Neuronal stem cell (in vitro differentiated cells): ENCODE measurements at regions not wholly inside any gene's neighbourhood (a gene's known extent, or its start where the extent isn't known, plus 50 kb on each side); places are given as distances from the start of the nearest gene placed in this dataset.
"Not testable (repeated sequence)": the region's sequence is repeated elsewhere in the genome, so short reads cannot be mapped to it uniquely, and the experiment has no call there.

Experiments
- DNase-seq: peaks from one replicate; pipeline ENCODE4 v3.0.0-alpha.2; 2013; ENCODE audit warnings: low spot score
- H2AFZ ChIP-seq: one replicate; pipeline ENCODE4 v1.6.1; 2013; ENCODE audit warnings: mild to moderate bottlenecking, low read length, inconsistent platforms
- H2AK5ac ChIP-seq: 2 replicates; pipeline ENCODE4 v1.6.1; 2013; ENCODE audit warnings: low read depth, mild to moderate bottlenecking, inconsistent platforms, low read length, moderate library complexity, mixed read lengths
- H2BK120ac ChIP-seq: 2 replicates; pipeline ENCODE4 v1.6.1; 2013; ENCODE audit warnings: low read depth, mild to moderate bottlenecking, inconsistent platforms, low read length, moderate library complexity, mixed read lengths
- H2BK12ac ChIP-seq: one replicate; pipeline ENCODE4 v1.6.1; 2013; ENCODE audit warnings: low read length, inconsistent platforms
- H2BK15ac ChIP-seq: 2 replicates; pipeline ENCODE4 v1.6.1; 2013; ENCODE audit warnings: mild to moderate bottlenecking, low read length, inconsistent platforms, mixed read lengths
- H2BK5ac ChIP-seq: one replicate; pipeline ENCODE4 v1.6.1; 2013; ENCODE audit warnings: inconsistent platforms, mild to moderate bottlenecking, low read length, moderate library complexity
- H3K14ac ChIP-seq: one replicate; pipeline ENCODE4 v1.6.1; 2013; ENCODE audit warnings: low read length, inconsistent platforms
- H3K18ac ChIP-seq: 2 replicates; pipeline ENCODE4 v1.6.1; 2013; ENCODE audit warnings: low read length, inconsistent platforms
- H3K23ac ChIP-seq: 2 replicates; pipeline ENCODE4 v1.6.1; 2013; ENCODE audit warnings: low read depth, mild to moderate bottlenecking, mixed read lengths, low read length, inconsistent platforms; ENCODE audit not compliant: poor library complexity
- H3K27ac ChIP-seq: replicated peaks from 3 replicates; pipeline ENCODE4 v1.5.1; 2013; ENCODE audit warnings: low read length, inconsistent platforms
- H3K27me3 ChIP-seq, 3 experiments: 2 replicates each; pipeline ENCODE4 v1.6.1; 2013; ENCODE audit warnings: low read length in 3 of 3, mild to moderate bottlenecking in 2 of 3, inconsistent platforms in 1 of 3, low read depth in 1 of 3, mixed read lengths in 1 of 3, moderate library complexity in 1 of 3; ENCODE audit not compliant: control insufficient read depth in 3 of 3, insufficient read depth in 3 of 3
- H3K36me3 ChIP-seq, 2 donors: replicated peaks in 1 of 2; 2 replicates each; pipeline ENCODE4 v1.6.1; 2013; ENCODE audit warnings: low read length in 2 of 2; ENCODE audit not compliant: control insufficient read depth in 2 of 2, insufficient read depth in 2 of 2
- H3K4ac ChIP-seq: 2 replicates; pipeline ENCODE4 v1.6.1; 2013; ENCODE audit warnings: inconsistent platforms, mild to moderate bottlenecking, low read length, moderate library complexity
- H3K4me1 ChIP-seq, 2 donors: 1 replicate in 1 of 2; 2 replicates in 1 of 2; pipeline ENCODE4 v1.6.1; 2013; ENCODE audit warnings: low read length in 2 of 2, low read depth in 1 of 2; ENCODE audit not compliant: control insufficient read depth in 2 of 2, insufficient read depth in 1 of 2
- H3K4me2 ChIP-seq: one replicate; pipeline ENCODE4 v1.6.1; 2013; ENCODE audit warnings: mild to moderate bottlenecking, low read length, inconsistent platforms; ENCODE audit not compliant: insufficient read depth, poor library complexity, severe bottlenecking
- H3K4me3 ChIP-seq, 2 donors: 2 replicates each; pipeline ENCODE4 v1.5.1; 2013; ENCODE audit warnings: low read length in 2 of 2, mild to moderate bottlenecking in 2 of 2, inconsistent platforms in 1 of 2, moderate library complexity in 1 of 2
- H3K79me1 ChIP-seq: one replicate; pipeline ENCODE4 v1.6.1; 2013; ENCODE audit warnings: low read depth, mild to moderate bottlenecking, inconsistent platforms, low read length, moderate library complexity
- H3K9ac ChIP-seq: one replicate; pipeline ENCODE4 v1.6.1; 2013; ENCODE audit warnings: mild to moderate bottlenecking, low read depth, low read length, inconsistent platforms; ENCODE audit not compliant: poor library complexity
- H3K9me3 ChIP-seq, 2 donors: replicated peaks in 1 of 2; 2 replicates each; pipeline versions ENCODE3 to v1.6.1; 2013; ENCODE audit warnings: low read length in 2 of 2, mild to moderate bottlenecking in 2 of 2, inconsistent platforms in 1 of 2, low read depth in 1 of 2, mixed read lengths in 1 of 2, moderate library complexity in 1 of 2; ENCODE audit not compliant: control insufficient read depth in 2 of 2, insufficient read depth in 1 of 2
- H4K8ac ChIP-seq: one replicate; pipeline ENCODE4 v1.6.1; 2013; ENCODE audit warnings: low read depth, mild to moderate bottlenecking, inconsistent platforms, low read length, moderate library complexity
- H4K91ac ChIP-seq: one replicate; pipeline ENCODE4 v1.6.1; 2013; ENCODE audit warnings: low read length, low read depth, mild to moderate bottlenecking, inconsistent platforms; ENCODE audit not compliant: poor library complexity
- WGBS, 2 donors: extraction: QIAGEN DNeasy Blood & Tissue Kit; methylation state at CpG; one replicate each; pipeline ENCODE4 v1.1.7; 2013; ENCODE audit warnings: missing lambda C conversion rate in 2 of 2, mixed read lengths in 1 of 2; ENCODE audit not compliant: insufficient read length in 2 of 2, insufficient replicate concordance in 1 of 2; ENCODE audit errors: extremely low coverage in 2 of 2; 5-methylcytosine and 5-hydroxymethylcytosine counted together

DNA sequence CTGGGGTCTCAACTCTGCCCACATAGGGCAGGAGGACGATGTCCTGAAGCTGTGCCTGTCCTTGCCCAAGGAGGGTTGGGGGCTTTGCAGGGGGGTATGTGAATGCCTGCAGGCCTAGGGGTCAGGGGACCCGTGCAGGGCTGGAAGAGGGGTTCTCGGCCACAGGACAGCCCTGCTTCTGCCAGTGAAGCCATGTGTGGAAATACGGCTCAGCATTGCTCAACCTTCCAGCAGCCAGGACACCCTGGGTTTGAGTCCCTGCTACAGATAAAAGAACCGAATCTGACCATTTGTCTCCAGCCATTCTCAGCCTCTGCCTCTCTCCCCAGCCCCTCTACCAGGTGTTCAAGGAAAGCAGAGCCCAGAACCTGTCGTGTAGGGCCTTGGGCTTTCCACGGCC lies 61.9 kb upstream of the SULF2 start:
- not testable (repeated sequence) for H3K4ac ChIP-seq, DNase-seq, H4K91ac ChIP-seq, H3K23ac ChIP-seq, H3K27ac ChIP-seq, H3K36me3 ChIP-seq, H3K4me2 ChIP-seq, H3K9ac ChIP-seq, H4K8ac ChIP-seq, H2BK120ac ChIP-seq, H2BK5ac ChIP-seq, H3K18ac ChIP-seq, H3K14ac ChIP-seq, H3K79me1 ChIP-seq, H2AK5ac ChIP-seq, H3K4me3 ChIP-seq, H2AFZ ChIP-seq, H2BK12ac ChIP-seq, H3K27me3 ChIP-seq, H2BK15ac ChIP-seq, H3K9me3 ChIP-seq
- H3K4me1 ChIP-seq = peaks cover 8 to 12% of the 10 kb centered on the region in 2 donors
- no CpG with 5 or more reads among the region's 7 CpGs for WGBS, 2 donors

DNA sequence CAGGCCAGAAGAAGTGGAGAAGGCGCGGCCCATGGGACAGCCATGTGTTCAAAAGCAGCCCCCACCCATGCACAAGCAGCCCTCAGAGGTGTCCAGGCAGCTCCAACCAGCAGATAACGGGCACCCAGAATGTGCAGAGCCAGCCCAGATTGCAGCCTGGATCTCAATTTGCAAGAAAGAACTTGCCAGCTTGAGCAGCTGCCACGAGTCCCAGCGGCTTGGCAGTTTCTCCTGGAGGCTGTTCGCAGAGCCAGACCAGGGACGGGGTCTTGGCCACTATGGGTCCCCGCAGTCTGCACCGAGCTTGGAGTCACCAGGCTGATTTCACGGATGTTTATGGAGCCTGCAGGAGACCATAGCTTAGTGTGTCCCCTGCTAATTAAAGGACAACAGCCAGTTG lies 61.4 kb upstream of the SULF2 start:
- Histone ChIP-seq H3K18ac (peak overlapping the region; percentile 31), H3K4me1 (peaks cover 8 to 12% of the 10 kb centered on the region in 2 donors)
- H3K9me3 ChIP-seq, H3K36me3 ChIP-seq, H3K4me2 ChIP-seq, H2BK15ac ChIP-seq, H3K4ac ChIP-seq, H3K9ac ChIP-seq, H2AK5ac ChIP-seq, H3K23ac ChIP-seq, DNase-seq, H4K91ac ChIP-seq, H3K14ac ChIP-seq, H4K8ac ChIP-seq, H3K27me3 ChIP-seq, H2BK5ac ChIP-seq, H2AFZ ChIP-seq, H3K79me1 ChIP-seq, H2BK12ac ChIP-seq, H3K27ac ChIP-seq, H2BK120ac ChIP-seq, H3K4me3 ChIP-seq: not testable (repeated sequence)
- WGBS, 2 donors = no CpG with 5 or more reads among the region's 10 CpGs

GRCh38 chr20:47845382-47845977 lies 60.2 kb upstream of the SULF2 start:
- WGBS, 2 donors = no CpG with 5 or more reads among the region's 10 CpGs
- not testable (repeated sequence) for H3K79me1 ChIP-seq, H2AFZ ChIP-seq, H3K9me3 ChIP-seq, H3K23ac ChIP-seq, H2BK120ac ChIP-seq, H3K27me3 ChIP-seq, H3K4ac ChIP-seq, H2BK5ac ChIP-seq, H3K9ac ChIP-seq, DNase-seq, H3K27ac ChIP-seq, H2BK15ac ChIP-seq, H3K4me2 ChIP-seq, H3K36me3 ChIP-seq, H3K14ac ChIP-seq, H3K4me3 ChIP-seq, H4K91ac ChIP-seq, H2BK12ac ChIP-seq
- peaks cover 8 to 12% of the 10 kb centered on the region in 2 donors for H3K4me1 ChIP-seq
- H3K18ac ChIP-seq = peak overlapping the region; percentile 48
- H2AK5ac ChIP-seq = peak overlapping the region; percentile 46
- H4K8ac ChIP-seq = peak overlapping the region; percentile 65

DNA sequence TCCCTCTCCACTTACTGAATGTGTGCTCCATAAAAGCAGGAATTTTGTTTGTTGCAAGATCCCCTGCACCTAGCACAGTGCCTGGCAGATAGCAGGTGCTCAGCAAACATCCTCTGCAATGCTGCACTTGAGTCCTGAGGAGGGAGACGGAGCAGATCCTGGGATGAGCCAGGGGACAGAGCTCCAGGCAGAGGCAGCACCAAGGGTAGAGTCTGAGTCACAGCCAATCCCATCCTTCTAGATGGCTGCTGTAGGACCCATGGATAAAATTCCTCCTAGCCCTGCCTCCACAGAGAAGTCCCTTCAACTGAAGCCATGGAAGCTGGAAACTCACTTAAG lies 59.3 kb upstream of the SULF2 start:
- not testable (repeated sequence) for H4K91ac ChIP-seq, H3K9me3 ChIP-seq, H3K4me2 ChIP-seq, H2BK120ac ChIP-seq, H4K8ac ChIP-seq, H3K9ac ChIP-seq, H3K27ac ChIP-seq, H3K27me3 ChIP-seq, H3K23ac ChIP-seq, H3K36me3 ChIP-seq, DNase-seq, H3K4me3 ChIP-seq, H3K14ac ChIP-seq, H2BK12ac ChIP-seq, H3K18ac ChIP-seq, H3K4ac ChIP-seq, H3K79me1 ChIP-seq, H2BK5ac ChIP-seq, H2AFZ ChIP-seq, H2AK5ac ChIP-seq, H2BK15ac ChIP-seq
- no CpG with 5 or more reads among the region's 1 CpG for WGBS, 2 donors
- peaks cover 8 to 12% of the 10 kb centered on the region in 2 donors for H3K4me1 ChIP-seq
